AG04450 (cell line): ENCODE measurements at regions not wholly inside any gene's neighbourhood (a gene's known extent, or its start where the extent isn't known, plus 50 kb on each side); places are given as distances from the start of the nearest gene placed in this dataset.

Experiments
- CTCF ChIA-PET: fragments of 300-600, 350-600 bp; formaldehyde crosslinking; extraction: SDS; loops from one replicate; lab custom pipeline; 2022; ENCODE audit warnings: antibody characterized with exemption, inconsistent platforms; lab: Charles Lee
- POLR2A ChIA-PET: fragments of 350-600 bp; formaldehyde crosslinking; extraction: SDS; loops from one replicate; lab custom pipeline; 2021; ENCODE audit warnings: antibody characterized with exemption, inconsistent platforms; lab: Yijun Ruan, JAX
- DNase-seq: peaks from one replicate; pipeline ENCODE4 v3.0.0-alpha.2; 2011; ENCODE audit warnings: low read depth, low spot score
- H3K27ac ChIP-seq: one replicate; pipeline ENCODE4 v1.5.1; 2012; ENCODE audit warnings: low read depth, low read length, control low read depth
- H3K27me3 ChIP-seq: one replicate; pipeline ENCODE4 v1.6.0; 2012; ENCODE audit warnings: low read length; ENCODE audit not compliant: control insufficient read depth, insufficient read depth
- H3K4me3 ChIP-seq: 2 replicates; pipeline ENCODE4 v1.5.1; 2011; ENCODE audit warnings: mild to moderate bottlenecking, low read depth, low read length, control low read depth
- H3K9me3 ChIP-seq: 2 replicates; pipeline ENCODE4 v1.5.1; 2012; ENCODE audit warnings: low read length; ENCODE audit not compliant: control insufficient read depth, insufficient read depth
- TF ChIP-seq, protein P1 (sequence below): IDR thresholded peaks from 2 replicates; pipeline ENCODE4 v1.5.1; 2011; ENCODE audit warnings: low read depth, low read length, control low read depth, inconsistent platforms

DNA sequence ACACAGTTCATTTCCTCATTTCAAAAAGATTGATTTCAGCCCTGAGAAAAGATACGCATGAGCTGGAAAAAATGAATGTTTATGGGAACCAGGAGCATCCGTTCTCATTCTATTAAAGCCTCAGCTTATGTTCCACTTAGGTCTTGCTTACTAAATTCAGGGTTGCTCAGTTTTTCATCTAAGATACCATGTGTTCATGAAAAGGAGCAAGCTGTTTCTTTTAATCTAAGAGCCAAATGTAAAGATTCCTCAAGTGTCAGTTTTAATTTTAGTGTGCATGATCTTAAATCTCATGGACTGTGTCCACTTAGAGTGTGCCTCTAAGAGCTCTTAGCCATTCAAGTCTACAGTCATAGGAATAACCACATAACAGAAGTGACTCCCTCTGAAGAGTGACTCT, 141.5 kb upstream of the ARHGAP42 start:
- CTCF ChIA-PET: no interaction called here
- no peak for DNase-seq
- Histone ChIP-seq H3K4me3 (no peak overlapping the region), H3K27me3 (no peaks in the 10 kb centered on the region), H3K9me3 (no peaks in the 10 kb centered on the region), H3K27ac (no peak overlapping the region)
- POLR2A ChIA-PET: no interaction called here
- TF ChIP-seq, protein P1, sequence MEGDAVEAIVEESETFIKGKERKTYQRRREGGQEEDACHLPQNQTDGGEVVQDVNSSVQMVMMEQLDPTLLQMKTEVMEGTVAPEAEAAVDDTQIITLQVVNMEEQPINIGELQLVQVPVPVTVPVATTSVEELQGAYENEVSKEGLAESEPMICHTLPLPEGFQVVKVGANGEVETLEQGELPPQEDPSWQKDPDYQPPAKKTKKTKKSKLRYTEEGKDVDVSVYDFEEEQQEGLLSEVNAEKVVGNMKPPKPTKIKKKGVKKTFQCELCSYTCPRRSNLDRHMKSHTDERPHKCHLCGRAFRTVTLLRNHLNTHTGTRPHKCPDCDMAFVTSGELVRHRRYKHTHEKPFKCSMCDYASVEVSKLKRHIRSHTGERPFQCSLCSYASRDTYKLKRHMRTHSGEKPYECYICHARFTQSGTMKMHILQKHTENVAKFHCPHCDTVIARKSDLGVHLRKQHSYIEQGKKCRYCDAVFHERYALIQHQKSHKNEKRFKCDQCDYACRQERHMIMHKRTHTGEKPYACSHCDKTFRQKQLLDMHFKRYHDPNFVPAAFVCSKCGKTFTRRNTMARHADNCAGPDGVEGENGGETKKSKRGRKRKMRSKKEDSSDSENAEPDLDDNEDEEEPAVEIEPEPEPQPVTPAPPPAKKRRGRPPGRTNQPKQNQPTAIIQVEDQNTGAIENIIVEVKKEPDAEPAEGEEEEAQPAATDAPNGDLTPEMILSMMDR: no peak

GRCh38 chr11:100545970-100546369, 141.1 kb upstream of the ARHGAP42 start:
- no peaks in the 10 kb centered on the region for H3K27me3 ChIP-seq
- no peak overlapping the region for H3K4me3 ChIP-seq
- ChIA-PET CTCF (no interaction called here), POLR2A (no interaction called here)
- TF ChIP-seq, protein P1: no peak
- no peaks in the 10 kb centered on the region for H3K9me3 ChIP-seq
- no peak overlapping the region for H3K27ac ChIP-seq
- no peak for DNase-seq

- ChIA-PET POLR2A (no interaction called here), CTCF (no interaction called here)
- H3K27me3 ChIP-seq: no peaks in the 10 kb centered on the region
- DNase-seq: no peak
- no peak overlapping the region for H3K27ac ChIP-seq
- TF ChIP-seq, protein P1: no peak
- H3K9me3 ChIP-seq: no peaks in the 10 kb centered on the region
- no peak overlapping the region for H3K4me3 ChIP-seq
Measured at GRCh38 chr11:100546714-100547113, 140.4 kb upstream of the ARHGAP42 start.

DNA sequence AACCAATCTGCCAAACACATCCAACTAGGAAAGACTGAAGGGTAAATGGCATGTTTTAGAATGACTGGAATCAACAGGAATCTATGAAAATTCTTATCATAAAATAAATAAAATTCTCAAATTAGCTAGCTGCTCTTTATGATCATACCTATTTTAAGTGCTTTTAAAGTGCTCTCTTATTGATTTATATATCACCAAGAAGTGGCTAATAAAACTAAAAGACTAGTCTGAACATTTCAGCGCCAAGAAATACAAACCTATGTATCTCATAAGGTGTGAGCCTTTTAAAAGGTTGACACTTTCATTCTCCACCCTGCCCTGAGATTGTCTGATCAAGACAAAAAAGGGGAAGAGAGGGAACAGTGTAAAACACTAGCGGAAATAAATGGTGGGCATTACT, 136.8 kb upstream of the ARHGAP42 start:
- no peak for DNase-seq
- Histone ChIP-seq H3K4me3 (no peak overlapping the region), H3K9me3 (no peaks in the 10 kb centered on the region), H3K27me3 (no peaks in the 10 kb centered on the region), H3K27ac (no peak overlapping the region)
- CTCF ChIA-PET: no interaction called here
- TF ChIP-seq, protein P1: no peak
- POLR2A ChIA-PET: no interaction called here

- no peak for DNase-seq
- no peak overlapping the region for H3K27ac ChIP-seq
- no peaks in the 10 kb centered on the region for H3K9me3 ChIP-seq
- no peak overlapping the region for H3K4me3 ChIP-seq
- ChIA-PET POLR2A (no interaction called here), CTCF (no interaction called here)
- TF ChIP-seq, protein P1: no peak
- no peaks in the 10 kb centered on the region for H3K27me3 ChIP-seq
Measured at GRCh38 chr11:100550912-100551632, 136.0 kb upstream of the ARHGAP42 start.
